GM18907 (cell line): ENCODE measurements at regions not wholly inside any gene's neighbourhood (a gene's known extent, or its start where the extent isn't known, plus 50 kb on each side); places are given as distances from the start of the nearest gene placed in this dataset.

ENCODE experiments used
- ATAC-seq: cut with Tn5 transposase; IDR thresholded peaks from one replicate; pipeline ENCODE4 v1.9.1; 2021; ENCODE audit warnings: mild to moderate bottlenecking, moderate library complexity; ENCODE audit not compliant: unreplicated experiment

- ATAC-seq: no peak
Observed at GRCh38 chr13:58869566-58869965, 1238.0 kb downstream of the PCDH17 start.

DNA sequence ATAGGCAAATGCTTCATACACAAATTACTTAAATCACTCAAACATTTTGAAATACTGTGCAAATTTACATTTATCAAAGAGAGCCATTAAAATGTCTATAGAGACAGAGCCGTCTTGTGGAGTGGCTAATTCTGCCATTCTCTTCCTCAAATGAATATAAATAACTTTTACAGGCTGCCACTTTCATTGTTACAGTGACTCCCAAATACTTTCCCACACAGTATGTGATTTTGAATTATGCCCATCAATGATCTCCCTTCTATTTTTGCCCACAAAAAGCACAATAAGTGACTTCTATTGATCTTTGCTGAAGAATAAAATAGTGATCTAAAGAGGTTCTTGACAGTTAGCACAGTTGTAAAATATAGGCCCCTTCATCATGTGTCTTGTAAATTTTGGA lies 1244.9 kb downstream of the PCDH17 start:
- no peak for ATAC-seq

DNA sequence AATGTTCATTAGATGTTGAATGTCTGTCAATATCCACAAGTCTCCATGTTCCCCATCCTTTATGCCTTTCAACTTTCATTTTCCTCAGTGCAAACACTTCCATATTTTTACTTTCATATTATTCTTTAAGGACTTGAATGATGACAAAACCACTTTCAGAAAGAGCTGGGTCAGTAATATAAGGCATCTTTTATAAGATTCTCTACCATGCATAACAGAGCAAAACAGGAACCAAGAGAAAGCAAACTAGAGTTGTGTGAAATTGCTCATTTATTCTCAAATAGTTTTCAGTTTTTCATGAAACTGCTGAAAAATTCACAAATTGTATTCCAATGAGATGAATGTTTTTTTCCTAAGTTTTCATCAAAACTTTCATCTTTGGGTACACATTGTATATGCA lies 1247.6 kb downstream of the PCDH17 start:
- ATAC-seq: no peak

DNA sequence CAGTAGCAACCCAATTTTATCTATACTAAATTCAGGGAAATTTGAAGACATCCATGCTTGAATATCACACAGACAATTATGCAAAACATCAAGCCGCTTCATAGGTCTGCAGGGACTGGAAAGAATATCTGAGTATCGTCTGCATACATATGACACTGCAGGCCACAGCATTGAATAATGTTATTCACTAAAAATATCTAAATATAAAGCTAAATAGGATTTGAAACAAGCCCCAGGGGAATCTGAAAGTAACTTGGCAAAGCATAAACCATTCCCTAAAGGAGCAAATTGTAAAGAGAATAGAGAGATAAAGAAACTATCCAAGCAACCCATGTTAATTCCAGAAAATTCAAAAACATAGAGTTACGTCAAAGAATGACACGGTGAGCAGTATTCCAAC lies 1251.0 kb downstream of the PCDH17 start:
- no peak for ATAC-seq

- ATAC-seq: no peak
Observed at GRCh38 chr13:58883405-58883804, 1251.9 kb downstream of the PCDH17 start.

GRCh38 chr13:58884353-58885209 lies 1253.0 kb downstream of the PCDH17 start:
- no peak for ATAC-seq

GRCh38 chr13:58889474-58889873 lies 1257.9 kb downstream of the PCDH17 start:
- no peak for ATAC-seq

DNA sequence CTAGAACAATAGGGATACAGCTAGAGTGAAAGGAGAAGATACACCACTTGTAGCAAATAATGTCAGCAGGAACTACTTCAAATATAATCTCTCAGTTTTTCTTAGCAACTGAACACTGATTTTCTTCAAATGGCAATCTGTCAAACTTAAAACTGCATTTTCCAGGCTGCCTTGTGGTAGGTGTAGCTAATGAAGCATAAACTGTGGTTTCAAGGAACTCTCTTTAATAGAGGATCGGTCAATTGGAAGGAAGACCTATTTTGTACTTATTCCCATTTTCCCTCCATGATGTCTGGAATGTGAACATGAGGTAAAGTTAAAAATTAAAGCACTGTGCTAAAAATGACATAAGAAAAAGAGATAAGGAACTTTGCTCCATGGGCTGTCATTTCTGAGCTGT lies 1261.9 kb downstream of the PCDH17 start:
- ATAC-seq: no peak

GRCh38 chr13:58906329-58907007 lies 1257.3 kb downstream of the DIAPH3 start:
- no peak for ATAC-seq

DNA sequence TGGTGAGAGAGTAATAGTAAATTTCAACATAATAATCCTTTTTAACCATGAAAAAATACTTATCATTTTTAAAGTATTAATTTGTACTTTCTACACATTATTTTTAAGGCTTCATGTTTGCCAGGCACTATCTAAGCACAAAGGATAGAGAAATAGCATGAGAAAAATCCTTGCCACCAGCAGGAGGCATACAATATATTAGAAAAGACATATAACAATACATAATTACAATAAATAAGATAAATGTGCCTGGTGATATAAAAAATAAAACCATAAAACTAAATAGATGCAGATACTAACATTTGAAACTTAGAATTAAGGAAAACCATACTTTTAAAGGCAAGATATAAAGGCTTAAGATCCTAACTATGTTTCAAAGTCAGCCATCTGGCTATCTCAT lies 1256.4 kb downstream of the DIAPH3 start:
- no peak for ATAC-seq

DNA sequence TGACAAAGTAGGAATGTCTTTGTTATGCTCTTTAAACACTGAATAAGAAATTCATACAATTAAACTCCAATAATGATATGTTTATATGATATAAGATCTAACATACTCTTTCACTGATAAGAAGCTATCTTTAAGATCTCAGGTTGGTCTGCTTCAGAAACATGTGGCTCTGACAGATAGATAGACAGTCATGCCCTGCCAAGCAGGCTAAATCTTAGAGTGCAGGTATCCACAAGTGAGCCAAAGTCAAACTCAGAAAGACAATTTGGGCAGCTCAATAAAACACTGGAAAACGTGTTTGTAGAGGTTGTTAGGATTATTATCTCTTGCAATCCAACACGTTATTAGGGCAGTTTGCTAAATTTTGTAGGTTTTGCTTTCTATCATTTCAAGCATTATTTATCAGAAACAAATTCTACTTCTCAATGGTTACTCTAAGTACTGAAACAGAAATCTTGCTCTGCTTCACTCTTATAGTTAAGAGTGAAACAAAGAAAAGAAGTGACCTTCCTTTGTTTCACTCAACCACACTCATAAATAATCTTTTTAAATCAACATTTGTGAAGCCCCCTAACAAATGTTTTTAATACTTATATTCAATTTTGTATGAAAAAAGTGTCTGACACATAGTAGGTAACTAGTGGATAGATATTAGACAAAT lies 1255.6 kb downstream of the DIAPH3 start:
- ATAC-seq: no peak

- ATAC-seq: no peak
Observed at GRCh38 chr13:58919551-58919950, 1244.2 kb downstream of the DIAPH3 start.

DNA sequence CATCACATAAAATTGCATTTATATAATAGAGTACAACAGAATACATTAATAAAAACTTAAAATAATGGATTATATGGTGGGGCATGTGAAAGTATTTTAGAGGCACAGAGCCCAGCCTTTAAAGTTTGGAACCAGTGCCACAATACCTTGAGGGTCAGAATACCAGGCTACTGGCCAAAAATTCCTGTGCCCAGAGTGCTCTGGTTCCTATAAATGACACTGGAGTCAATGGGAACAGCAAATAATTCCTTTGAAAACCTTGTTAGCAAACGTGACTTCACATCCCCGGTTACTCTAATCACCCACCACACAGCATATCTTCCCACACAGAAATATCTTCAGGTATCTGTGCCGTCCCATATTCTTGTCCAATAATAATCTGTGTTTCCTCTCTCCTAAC lies 1242.6 kb downstream of the DIAPH3 start:
- ATAC-seq: no peak

- ATAC-seq: no peak
Observed at GRCh38 chr13:58926858-58927257, 1236.9 kb downstream of the DIAPH3 start.

DNA sequence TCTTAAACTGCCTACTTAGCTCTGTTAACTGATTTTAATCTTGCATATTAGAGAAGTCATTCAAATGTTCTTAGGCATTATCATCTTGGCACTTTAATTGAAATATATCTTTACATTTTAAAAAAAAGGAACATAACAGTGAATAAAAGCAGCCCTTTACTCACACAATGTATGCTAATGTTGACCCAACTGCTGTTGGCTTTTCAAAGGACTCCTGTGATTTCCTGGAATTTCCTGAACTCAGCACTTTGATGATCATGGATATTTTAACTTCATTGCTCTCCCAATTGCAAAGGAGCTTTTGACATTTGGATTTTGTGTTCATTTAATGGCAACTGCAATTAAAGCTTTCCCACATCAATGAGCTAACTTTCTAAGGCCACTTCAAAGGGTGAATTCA lies 1230.3 kb downstream of the DIAPH3 start:
- no peak for ATAC-seq

DNA sequence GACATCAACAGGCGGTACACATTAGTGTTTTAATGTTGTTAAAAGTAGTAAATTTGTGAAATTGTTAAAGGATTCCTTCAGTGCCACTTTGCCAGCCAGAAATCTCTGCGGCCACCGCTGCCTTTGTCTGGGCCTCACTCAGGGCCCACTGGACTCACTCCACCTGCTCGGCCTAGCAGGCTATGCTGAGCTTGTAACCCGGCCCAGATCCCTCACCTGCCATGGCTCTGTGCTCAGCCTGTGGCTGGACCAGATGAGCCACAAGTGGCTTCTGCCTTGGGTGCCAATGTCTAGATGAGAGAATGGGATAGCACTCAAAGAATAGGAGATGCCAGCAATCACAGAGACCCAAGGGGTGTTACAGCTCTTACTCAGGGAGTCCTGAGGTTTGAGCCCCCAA lies 1228.0 kb downstream of the DIAPH3 start:
- ATAC-seq: no peak

DNA sequence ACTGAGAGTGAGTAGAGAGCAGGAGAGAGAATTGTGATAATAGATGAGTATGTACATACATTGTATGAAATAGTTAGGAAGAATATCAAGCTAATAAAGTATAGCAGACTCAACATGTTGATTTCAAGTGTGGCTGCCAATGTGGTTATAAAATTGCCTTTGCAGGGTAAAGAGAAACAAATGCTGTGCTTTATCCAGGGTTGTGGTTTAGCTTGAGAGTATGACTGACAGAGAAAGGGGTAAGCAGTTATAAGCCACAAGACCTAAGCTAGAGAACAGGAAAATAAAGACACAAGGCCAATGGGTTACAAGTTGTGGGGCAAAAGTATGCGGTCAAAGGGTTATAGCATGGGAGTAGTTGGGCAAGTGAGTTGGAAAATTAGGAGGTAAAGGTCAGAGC lies 1217.5 kb downstream of the DIAPH3 start:
- ATAC-seq: no peak

GRCh38 chr13:58949646-58950045 lies 1214.1 kb downstream of the DIAPH3 start:
- ATAC-seq: no peak

GRCh38 chr13:58950911-58951310 lies 1212.8 kb downstream of the DIAPH3 start:
- no peak for ATAC-seq

DNA sequence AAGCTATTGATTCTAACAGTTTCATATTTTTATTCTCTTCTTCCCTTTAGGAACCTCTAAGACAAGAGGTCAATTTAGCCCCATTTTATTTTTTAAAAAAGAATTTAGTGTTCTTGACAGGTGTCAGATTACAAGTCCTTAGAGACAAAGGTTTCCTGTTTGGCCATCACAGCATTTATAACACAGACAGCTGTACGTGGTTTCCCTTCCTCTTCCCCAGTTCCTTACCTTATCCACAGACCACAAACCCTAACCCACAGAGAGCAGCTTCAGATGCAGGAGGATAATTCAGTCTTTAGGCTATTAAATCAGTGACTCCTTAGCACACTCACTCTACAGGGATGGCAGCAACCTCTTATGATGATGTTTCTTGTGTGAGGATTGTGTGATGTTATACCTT lies 1210.1 kb downstream of the DIAPH3 start:
- peak; percentile 91 for ATAC-seq

DNA sequence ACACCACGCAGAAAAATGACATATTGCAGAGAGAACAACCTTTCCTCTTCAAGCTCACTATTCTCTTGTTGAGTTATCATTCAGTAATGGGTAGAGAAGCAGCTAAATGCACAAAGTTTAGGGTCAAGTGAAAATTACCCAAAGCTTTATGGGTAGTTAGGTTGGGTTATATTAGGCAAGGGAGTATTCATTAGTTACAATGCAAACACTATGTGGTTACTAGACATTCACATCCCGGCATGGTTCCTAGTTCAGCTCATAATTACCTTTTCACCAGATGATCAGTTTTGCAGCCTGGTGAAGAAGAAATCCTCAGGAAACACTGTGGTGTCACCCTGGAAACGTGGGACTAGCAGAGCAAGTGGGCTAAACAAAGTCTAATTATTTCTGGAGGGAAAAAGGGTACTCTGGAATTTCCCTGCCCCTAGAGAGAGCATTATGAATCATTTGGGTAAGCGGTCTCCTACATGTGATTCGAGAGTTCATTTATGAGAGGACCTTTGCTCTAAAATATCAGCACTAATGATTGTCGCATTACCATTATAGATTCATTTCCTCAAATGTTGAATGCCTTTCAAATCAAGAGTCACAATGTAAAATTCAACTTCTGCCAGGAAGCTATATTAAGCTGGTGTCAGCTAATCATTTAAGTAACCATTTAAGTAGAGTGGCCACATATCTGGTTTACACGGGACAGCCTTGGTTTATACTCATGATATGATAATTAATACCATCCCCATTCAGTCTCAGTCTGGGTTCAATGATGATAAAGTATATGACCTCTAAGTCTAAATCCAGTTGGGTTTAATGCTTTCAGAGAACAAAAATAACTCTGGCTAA lies 1208.0 kb downstream of the DIAPH3 start:
- ATAC-seq: peak; percentile 58
